ENCODE measurements at regions not wholly inside any gene's neighbourhood (a gene's known extent, or its start where the extent isn't known, plus 50 kb on each side); places are given as distances from the start of the nearest gene placed in this dataset.

DNA sequence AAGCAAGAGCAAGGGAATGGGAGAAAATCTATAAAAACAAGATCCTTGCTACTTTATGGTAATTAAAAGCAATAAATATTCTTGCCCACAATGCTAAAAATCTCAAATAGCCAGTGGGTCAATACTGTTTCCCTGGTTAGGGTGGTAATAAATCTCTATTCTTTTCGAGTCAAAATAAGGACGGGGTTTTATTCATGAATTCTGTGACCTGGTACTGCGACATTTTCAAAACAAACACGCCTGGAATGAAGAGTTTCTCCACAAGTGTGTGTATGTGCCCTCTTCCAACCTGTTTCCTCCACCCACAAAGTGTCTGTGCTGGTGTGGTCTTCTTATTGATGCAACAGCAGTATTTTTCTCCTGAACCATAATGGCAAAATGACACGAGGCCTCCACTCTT is 358.8 kb upstream of the BRINP1 start:
- TF ChIP-seq, protein P1, sequence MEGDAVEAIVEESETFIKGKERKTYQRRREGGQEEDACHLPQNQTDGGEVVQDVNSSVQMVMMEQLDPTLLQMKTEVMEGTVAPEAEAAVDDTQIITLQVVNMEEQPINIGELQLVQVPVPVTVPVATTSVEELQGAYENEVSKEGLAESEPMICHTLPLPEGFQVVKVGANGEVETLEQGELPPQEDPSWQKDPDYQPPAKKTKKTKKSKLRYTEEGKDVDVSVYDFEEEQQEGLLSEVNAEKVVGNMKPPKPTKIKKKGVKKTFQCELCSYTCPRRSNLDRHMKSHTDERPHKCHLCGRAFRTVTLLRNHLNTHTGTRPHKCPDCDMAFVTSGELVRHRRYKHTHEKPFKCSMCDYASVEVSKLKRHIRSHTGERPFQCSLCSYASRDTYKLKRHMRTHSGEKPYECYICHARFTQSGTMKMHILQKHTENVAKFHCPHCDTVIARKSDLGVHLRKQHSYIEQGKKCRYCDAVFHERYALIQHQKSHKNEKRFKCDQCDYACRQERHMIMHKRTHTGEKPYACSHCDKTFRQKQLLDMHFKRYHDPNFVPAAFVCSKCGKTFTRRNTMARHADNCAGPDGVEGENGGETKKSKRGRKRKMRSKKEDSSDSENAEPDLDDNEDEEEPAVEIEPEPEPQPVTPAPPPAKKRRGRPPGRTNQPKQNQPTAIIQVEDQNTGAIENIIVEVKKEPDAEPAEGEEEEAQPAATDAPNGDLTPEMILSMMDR (IDR thresholded peaks at IDR 0.05), result no peak
- no peak for TF ChIP-seq POLR2A (IDR thresholded peaks at IDR 0.05)
- TF ChIP-seq POLR2AphosphoS5 (IDR thresholded peaks at IDR 0.05; ENCODE audit: insufficient read depth in 1 of 2, low read depth in 1 of 2), result no peak
